ENCODE measurements at regions not wholly inside any gene's neighbourhood (a gene's known extent, or its start where the extent isn't known, plus 50 kb on each side); places are given as distances from the start of the nearest gene placed in this dataset.

DNA sequence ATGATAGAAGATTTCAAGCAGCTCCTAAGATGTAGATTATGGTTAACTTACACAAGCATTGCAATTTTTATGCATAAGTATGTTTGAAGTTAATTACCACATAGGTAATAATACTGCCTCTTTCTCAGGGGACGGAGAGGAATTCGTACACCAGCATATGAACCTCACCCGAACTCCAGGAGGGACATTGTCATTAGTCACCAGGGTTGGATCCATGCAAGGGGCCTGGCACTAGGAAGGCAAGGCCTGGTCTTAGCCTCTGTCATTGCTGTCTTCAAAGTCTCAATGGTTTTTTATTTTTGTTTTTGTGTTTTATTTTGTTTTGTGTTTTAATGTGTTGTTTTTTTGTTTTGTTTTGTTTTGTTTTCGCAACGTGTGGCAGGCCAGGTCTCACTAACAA is 145.6 kb upstream of the PPP2R2D start:
- DNase-seq (ENCODE audit: low read depth), result no peak

DNA sequence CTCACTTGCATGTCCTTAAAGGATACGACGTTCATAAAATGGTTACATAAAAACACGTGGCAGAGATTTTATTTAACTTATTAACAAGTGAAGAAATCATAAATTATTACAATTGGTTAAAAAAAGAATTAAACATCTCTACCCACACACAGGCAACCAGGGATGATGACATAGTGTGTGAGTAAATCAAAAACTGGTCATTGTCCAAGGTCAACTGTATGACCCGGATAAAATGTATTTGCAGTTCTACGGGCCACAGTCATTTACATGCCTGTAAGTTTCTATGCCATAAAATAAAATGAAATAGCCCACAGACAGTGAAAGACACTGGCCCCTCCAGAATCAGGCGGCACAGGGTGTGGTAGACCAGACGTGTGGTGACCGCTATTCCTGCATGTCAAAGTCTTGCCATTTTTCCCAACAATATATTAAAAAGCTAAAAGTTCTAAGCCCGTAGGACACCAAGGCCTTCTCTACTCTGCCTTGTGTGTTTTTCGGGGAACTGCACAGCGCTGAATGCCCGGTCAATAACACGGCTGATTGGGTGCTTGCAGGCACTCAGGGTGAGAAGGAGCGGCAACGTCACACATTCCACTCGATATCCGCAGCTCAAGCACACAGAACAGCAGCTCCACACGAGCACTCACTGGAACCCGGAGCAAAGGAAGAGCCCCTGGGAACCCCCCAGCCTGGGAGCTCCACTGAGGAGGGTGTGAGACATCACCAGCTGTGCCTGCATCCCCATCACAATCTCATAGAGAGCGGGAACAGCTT is 143.3 kb upstream of the PPP2R2D start:
- DNase-seq (ENCODE audit: low read depth), result no peak

DNA sequence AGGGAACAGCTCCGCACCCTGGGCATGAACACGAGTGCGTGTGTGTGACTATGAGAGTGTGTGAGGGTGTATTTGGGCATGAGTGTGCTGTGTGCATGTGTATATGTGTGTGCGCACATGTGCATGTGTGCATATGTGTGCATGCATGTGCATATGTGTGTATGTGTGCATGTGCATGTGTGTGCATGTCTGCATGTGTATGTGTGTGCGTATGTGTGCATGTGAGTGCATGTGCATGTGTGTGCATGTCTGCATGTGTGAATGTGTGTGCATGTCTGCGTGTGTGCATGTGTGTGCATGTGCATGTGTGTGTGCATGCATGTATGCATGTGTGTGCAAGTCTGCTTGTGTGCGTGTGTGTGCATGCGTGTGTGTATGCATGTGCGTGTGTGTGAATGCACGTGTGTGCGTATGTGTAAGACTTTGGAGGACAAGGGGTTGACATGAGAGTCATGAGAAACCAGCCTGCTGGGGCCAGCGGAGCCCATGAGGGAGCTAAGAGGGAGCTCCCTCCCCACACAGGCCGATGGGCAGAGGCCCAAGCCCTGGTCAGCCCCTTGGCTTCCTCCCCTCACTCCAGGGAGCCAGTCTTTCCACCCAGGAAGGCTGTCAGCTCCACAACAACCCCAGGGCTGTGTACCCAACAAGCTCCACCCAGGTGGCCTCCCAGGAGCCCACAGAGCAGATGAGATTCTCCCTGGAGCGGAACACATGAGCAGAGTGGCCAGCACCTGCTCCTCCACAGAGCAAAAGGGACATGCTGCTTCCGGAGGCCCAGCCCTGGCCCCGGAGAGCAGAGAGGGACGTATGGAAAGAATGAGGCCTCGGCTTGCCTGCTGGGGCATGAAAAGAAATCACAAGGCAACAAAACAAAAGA is 142.5 kb upstream of the PPP2R2D start:
- DNase-seq (ENCODE audit: low read depth), result no peak

DNA sequence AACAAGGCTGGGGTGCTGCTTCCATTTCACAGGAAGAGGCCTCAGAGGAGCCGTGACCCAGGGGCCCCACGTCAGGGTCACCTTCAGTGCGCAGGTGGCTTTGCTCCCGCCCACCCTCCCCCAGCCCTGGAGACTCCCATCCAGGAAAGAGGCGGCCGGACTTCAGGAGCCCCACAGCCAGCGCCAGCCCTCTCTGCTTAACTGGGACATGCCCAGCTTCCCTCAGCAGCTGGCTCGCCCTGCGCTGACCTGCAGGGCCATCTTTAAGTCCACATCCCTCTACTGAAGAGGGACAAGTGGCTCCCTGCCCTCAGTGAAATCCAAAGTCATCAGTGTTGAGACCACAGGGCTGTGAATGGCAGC is 141.9 kb upstream of the PPP2R2D start:
- DNase-seq (ENCODE audit: low read depth), result no peak

DNA sequence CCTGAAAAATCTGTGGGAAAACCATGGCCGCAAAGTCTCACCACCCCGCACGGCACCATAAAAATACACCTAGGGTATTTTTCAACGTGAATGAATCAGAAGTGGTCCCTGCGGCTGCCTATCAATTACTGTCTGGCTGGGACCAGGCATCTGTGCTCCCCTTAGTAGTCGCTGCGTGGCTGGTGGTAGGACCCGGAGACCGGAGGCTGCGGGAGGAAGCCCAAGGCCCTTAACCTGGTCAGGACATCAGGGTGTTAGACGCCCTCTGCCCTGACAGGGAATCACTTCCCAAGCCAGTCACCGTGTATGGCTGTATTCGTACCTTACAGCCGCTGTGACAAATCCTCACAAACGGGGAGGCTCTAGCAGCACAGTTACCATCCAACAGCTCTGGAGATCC is 141.5 kb upstream of the PPP2R2D start:
- DNase-seq (ENCODE audit: low read depth), result no peak

DNA sequence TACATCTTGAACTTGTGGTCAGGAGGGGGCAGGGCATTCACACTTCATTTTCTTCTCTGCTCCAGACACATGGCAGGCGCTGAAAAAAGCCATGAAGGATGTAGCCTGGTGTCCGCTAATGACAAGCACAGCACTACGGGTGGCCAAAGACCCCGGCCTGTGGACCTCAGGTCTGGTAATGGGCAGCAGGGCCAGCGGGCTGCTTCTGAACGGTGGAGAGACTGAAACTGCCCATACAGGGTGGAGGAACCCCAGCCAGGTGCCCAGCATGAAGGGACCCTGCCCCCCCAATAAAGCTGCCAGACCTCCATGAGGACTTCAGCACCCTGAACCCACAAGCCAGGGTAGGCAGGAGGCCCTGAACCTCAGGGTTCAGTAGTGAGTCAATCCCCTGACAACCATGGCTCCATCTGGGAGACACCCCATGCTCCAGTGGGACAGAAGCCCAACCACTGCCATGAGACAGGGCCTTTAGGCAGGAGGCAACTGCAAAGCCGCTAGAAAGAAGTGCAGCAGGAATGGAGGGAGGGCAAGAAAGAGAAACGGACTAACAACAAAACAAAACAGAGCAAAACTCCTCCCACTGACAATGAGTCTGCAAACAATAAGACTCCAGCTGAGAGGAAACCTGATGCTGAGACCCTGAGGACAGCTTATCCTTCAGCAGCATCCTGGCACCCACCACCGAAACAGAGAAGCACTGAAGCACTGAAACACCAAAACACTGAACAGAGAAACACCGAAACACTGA is 140.2 kb upstream of the PPP2R2D start:
- no peak for DNase-seq (ENCODE audit: low read depth)

DNA sequence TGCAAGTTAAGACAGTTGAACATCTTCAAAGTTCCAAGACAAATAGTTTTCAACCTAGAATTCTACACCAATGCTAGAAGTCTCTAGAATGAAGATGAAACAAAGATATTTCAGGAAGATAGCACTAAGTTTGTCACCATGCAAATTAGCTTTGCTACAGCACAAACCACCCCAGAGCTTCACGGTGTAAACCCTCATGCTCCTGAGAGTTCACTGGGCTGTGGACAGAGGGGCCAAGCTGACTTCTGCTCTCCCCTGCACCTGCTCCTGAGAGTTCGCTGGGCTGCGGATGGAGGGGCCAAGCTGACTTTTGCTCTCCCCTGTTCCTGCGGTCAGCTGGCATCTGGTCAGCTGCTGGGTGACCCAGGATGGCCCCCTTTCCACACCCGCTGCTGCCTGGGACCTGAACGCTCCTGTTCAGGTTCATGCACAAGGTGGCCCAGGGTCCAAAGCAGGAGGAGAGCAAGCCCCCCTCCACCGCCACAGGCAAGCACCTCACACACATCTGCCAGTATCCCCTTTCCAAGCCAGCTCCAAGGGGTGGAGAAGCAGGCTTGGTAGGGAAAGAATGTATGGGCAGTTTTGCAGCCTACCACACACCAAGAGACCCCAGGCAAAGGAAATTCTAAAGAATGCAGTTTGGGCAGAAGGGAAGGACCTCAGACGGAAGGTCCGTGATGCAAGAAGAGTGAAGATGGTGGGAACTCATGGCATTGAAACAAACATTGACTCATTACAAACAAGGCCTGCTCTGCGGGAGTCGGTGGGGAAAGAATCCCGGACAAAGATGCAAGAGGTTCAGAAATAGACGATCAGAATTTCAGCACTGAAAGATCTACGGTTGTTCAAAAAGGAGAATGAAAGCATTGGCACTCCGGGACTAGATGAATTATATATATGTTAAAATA is 137.8 kb upstream of the PPP2R2D start:
- DNase-seq (ENCODE audit: low read depth), result no peak

DNA sequence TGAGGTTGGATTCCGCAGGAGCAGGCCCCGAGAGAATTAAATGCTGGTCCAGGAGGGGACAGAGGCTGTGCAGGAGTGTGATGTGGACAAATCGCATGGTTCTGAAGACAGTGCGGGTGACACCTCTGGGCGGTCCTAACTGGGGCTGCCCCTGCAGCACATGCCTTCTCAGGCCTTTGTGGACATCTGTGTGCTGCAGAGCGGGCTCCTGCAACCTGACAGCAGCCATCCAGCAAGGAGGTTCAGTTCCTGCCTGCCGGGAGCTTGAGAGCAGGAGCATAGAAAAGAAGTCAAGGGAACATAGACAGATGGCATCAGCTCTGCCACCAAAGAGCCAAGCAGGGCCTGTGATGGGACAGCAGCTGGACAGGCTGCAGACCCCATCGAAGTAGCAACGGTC is 135.9 kb upstream of the PPP2R2D start:
- DNase-seq (ENCODE audit: low read depth), result no peak

DNA sequence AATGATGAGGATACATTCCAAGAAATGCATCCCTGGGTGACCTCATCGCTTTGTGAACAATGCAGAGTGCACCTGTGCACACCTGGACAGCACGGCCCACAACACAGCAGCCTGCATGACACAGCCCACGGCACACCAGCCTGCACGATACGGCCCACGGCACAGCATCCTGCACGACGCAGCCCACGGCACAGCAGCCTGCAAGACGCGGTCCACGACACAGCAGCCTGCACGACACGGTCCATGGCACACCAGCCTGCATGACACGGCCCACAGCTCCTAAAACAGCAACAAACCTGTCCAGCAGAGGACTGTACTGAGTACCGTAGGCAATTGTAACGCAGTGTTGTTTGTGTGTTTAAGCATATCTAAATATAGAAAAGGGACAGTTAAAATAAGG is 134.7 kb upstream of the PPP2R2D start:
- DNase-seq (ENCODE audit: low read depth), result no peak

DNA sequence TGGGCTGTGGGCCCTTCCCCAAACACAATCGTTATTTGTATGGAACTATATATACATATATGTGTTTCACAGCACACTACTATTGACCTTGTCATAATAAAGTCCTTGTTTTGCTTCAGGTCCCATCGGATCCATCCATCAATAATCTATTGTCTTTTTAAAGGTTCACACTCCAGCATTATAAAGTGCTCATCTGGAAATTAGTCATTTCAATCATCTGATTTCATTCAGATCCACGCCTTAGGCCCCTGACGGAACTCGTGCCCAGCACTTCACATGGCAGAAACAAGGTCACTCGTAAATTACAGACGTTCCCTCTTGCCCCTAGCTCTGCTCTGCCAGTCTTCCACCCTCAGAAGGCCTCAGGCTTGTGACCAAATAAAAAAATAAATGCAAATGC is 133.1 kb upstream of the PPP2R2D start:
- no peak for DNase-seq (ENCODE audit: low read depth)

DNA sequence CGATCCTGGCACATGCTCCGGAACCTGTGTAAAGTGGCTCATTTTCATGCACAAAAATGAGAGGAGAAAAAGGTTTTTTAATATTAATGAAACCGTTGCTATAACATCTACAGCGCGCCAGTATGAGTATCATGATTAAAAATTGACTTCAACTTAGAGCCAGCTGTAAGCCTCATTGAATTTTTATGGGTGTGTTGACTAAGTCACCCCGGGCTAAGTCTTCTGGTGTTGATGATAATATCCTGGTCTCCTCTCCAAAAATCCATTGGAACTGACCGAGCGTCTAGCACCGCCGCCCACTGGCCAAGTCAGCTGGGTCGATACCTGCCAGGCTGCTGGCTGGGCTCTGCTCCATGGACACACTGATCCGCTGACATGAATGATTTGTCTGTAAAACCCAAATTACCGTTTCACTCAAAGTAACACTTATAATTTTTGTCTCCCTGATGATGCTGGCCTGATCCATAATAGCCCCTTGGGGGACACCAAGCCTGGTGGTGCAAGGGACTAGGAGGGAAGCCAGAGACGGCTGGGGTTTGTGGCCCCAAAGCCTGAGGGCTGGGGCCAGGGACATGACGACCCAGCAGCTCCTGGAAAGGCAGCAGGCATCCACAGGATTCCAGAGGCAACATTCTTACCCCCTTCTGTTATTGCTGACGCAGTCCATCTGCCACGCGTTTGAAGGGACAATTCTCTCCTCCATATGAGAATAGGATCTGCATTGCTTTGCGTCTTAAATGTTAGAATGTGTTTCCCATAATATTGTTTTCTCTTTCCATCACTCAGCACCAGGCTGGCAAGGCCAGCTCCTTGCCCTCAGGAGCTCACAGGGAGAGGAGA is 131.0 kb upstream of the PPP2R2D start:
- no peak for DNase-seq (ENCODE audit: low read depth)

DNA sequence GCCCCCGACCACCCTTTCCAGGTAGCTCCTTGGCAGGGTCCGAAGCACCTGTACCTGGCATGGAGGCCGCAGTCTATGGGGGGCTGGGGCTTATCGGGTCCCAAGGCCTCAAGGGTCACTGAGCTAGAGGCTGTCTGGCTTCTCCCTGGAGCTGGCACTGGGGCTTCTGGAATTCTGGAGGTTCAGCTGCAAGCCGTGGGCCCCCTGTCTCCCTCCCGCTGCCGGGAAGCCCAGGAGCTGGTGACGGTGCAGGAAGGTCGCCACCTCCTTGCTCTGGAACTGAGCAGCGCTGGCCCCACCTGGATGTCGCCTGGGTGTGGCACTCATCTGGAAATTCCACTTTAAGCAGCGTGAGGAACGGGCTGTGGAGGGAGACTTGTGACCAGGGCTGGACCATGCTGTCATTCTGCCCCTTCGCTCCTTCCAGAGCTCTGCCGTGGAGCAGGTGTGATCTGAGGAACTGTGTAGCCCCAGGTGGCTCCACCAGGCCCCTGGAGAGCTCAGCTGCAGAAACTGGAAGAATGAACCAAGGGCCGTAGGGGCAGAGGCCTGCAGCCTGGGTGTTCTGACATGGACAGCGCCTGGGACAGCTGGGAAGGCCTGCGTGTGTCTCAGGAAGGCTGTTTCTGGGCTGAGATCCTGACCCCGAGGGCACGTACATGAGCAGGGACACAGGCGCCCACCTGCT is 129.7 kb upstream of the PPP2R2D start:
- DNase-seq (ENCODE audit: low read depth), result no peak

DNA sequence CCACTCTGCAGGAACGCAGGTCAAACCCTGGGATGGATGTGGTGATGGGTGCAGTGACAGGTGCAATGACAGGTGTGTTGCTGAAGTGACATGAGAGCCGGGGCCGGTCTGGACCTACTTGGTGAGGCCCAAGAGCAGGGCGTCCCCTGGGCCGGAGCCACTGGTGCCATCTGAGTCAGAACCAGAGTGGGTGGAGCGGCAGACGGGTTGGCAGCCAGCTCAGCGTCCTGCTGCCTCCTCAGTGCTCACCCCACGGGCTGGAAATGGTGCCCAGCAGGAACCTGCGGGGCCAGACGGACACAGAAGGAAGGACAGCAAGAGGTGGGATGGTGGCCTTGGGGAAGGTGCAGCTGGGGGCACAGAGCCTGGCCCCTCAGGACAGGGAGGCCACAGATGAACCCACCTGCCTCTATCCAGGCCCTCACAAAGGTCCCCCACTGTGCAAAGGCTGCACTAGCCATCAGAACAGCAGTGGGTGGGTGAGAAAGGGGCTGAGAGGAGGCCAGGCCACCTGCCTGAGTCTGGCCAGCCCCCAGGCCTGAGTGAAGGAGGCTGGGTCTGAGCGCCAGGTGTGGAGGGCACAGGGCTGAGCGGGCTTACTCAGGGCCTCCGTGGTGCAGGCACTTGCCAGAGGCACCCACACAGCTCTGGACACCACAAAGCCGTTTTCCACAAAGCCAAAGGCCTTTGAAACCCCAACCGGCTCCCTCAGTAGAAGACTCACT is 129.0 kb upstream of the PPP2R2D start:
- DNase-seq (ENCODE audit: low read depth), result no peak

DNA sequence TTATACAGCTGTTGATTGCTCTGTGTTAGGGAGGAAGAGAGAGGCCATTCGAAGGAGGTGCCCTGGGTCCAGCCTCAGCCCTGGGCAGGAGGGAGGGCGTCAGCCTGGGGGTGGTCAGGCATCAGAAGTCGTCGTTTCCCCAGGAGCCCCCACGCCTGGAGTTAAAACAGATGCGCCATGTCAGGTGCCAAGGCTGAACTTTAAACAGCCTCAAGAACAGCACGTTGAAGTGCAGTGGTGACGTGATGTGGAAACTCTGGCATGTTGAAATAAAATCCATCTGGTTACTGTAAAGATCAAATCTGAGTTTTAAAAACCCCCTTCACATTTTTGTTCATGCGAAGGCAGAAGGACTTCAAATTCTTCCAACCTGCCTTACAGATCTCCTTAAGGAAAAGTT is 128.4 kb upstream of the PPP2R2D start:
- DNase-seq (ENCODE audit: low read depth), result no peak

DNA sequence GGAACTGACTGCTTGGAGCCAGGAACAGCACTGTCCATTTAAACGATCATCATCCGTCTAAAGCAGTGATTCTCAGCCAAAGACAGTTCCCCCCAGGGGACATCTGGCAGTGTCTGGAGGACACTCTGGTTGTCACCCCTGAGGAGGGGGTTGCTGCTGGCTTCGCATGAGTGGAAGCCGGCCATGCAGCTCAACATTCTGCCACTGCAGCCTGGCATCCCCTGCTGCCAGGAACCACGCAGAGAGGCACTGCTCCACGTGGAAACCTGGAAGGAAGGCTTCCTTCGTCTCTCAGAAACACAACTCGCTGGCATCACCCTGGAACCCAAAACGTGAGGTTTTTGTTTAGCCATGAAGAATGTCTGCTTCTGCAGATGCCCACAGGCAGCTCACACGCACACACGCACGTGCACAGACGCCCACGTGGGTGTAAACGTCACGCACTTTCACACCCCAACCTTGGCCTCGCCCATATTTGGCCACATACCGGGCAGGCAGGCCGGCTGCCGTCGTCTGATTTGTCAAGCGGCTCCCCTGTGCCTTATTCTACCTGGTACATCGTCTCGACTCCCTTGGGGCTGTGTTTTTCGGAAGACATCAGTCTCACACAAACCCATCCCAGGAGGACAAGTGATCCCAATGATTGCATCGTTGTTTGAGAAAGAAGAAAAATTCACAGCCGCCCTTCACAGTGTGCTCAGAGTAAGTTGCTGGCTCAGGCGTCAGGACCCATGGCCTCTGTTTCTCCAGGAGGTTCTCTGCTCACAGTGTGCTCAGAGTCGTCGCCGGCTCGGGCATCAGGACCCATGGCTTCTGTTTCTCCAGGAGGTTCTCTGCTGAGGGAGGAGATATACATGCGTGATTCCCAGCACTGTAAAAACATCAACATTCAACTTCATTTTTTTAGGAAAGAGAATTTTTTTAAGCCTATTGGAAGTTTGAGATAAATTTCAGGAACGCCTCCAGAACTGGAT is 127.2 kb upstream of the PPP2R2D start:
- no peak for DNase-seq (ENCODE audit: low read depth)

DNA sequence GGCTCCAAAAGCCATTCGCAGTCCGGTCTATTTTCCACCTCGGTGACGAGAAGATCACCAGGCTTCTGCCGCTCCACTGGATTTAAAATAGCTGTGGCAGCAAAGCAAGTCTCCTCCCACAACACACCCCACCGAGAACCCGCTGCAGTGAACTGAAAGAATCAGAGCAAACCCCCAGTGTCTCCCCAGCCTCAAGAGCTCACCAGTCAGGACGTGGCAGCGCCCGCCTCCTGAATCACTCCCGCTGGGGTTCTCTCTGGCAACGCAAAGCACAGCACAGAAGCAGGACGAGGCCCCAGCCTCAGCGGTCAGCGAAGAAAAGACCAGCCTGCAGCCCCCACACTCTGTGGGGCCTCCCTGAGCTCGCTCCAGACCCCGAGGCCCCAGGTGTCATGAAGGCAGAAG is 126.1 kb upstream of the PPP2R2D start:
- DNase-seq (ENCODE audit: low read depth), result no peak

DNA sequence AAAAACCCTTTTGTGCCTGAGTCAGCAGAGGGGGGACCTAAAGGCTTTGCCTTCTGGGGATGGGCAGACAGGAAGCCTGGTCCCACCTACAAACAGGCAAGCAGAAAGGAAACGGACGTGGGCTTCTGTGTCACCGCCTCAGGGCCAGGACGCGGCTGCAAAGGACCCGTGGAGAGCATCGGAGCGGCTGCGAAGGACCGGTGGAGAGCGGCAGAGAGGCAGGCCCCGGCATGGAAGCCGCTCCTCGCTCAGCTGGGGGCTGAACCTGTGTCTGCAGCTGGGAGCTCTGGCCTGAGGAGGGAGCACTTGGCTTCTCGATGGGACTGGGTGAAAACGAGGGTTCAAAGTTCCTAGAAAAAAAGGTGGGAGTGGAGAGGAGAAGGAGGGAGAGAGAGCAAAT is 125.4 kb upstream of the PPP2R2D start:
- DNase-seq (ENCODE audit: low read depth), result no peak

DNA sequence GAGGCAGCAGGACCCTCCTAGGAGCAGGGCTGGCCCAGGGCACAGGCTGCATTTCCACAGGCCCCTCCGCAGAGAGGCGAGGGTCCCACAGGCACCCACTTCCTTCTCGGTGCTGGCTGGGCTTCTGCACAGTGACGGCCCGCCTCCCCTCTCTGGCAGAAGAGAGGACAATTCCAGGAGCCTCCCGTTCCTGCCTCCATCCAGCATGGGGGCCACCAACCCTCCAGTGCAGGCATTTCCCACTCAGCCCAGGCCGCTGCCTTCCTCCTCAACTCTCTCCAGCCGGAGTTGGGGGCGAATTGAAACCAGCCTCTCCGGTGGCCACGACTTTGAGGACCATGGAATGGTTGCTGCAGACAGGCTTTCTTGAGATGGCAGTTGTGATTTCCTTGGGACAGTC is 125.0 kb upstream of the PPP2R2D start:
- no peak for DNase-seq (ENCODE audit: low read depth)

Measured in HS-5 (cell line).